ENCODE measurements at regions not wholly inside any gene's neighbourhood (a gene's known extent, or its start where the extent isn't known, plus 50 kb on each side); places are given as distances from the start of the nearest gene placed in this dataset.

DNA sequence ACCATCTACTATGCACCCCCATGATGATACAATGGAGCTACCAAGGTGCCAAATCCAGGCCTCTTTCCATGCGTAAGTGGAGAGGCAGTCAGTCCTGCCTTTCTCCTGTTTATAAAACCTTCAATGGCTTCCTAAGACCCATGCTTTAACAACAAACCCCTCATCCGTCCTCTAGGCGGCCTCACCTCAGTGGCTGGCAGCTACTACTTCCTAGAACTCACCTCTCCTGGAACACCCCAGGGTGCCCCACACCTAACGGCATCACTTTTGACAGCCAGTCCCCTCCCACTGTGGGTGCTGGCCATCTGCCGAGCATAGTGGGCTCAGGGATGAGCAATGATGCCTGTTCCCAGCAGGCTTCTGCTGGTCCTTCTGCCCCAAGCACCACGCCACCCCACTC lies 80.0 kb upstream of the TAB2 start:
- Histone ChIP-seq H3K36me3 (ENCODE audit: low read depth) (no peaks in the 10 kb centered on the region), H3K9me3 (ENCODE audit: low read depth) (no peaks in the 10 kb centered on the region), H4K20me1 (ENCODE audit: insufficient read depth) (no peaks in the 10 kb centered on the region), H3K79me2 (ENCODE audit: insufficient read depth) (no peaks in the 10 kb centered on the region), H3F3A (ENCODE audit: insufficient read depth) (peaks cover 23% of the 10 kb centered on the region), H3K4me2 (ENCODE audit: unreplicated experiment) (no peak overlapping the region), H2AFZ (no peak overlapping the region), H3K27me3 (replicated peaks; ENCODE audit: insufficient read depth) (0 out of 2 replicates have a peak, but pooled peaks cover 10% of the 10 kb centered on the region), H3K9ac (no peak overlapping the region), H3K4me3 (no peak overlapping the region), H3K9me2 (ENCODE audit: insufficient read depth) (no peaks in the 10 kb centered on the region), H3K27ac (no peak overlapping the region), H3K4me1 (ENCODE audit: insufficient read depth) (peaks cover 25% of the 10 kb centered on the region)
- WGBS, 2 experiments (ENCODE audit: low coverage in 1 of 2, low lambda C conversion rate in 2 of 2, missing lambda C conversion rate in 2 of 2), result 75 to 76% methylated on average over 6 of the region's 6 CpGs
- in situ Hi-C loops (cut with MboI), result no loop called here
- TF ChIP-seq EZH2 (IDR thresholded peaks at IDR 0.05; ENCODE audit: insufficient read depth, poor library complexity, severe bottlenecking), result no peak
- TF ChIP-seq EZH2phosphoT487 (IDR thresholded peaks at IDR 0.05; ENCODE audit: insufficient read depth, low read depth), result no peak
- DNase-seq, result no peak

DNA sequence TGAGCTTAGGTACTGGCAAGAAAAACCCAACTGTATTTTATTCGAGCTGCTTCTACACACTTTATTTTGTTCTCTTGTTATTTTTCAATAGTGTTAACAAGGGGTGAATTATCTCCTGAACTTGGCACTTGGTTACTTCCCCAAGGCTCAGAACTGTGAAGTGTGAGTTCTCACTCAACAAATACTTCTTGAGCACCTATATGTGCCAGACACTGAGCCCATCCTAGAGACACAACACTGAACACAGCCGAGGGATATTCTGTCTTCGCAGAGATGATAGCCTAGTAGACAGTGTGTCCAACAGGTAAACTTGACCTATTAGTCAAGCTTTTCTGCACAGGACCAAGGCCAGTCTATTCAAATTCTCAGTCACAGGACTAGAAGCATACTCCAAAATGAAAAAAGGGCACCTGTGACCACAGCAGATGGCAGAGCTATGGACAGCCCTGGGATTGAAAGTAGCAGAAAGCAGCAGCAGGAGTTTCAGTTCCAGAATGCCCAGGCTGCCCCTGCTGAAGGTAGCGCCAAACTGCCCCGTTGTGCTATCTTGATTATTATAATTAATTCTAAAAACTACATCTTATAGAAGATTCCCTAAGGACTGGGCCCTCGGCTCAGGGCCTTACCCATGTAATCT lies 77.8 kb upstream of the TAB2 start:
- Histone ChIP-seq H3F3A (ENCODE audit: insufficient read depth) (peaks cover 4% of the 10 kb centered on the region; the same call in 1 of the 2 replicates), H3K27me3 (replicated peaks; ENCODE audit: insufficient read depth) (peaks cover 21% of the 10 kb centered on the region; the same call in 1 of the 2 replicates), H4K20me1 (ENCODE audit: insufficient read depth) (no peaks in the 10 kb centered on the region), H3K79me2 (ENCODE audit: insufficient read depth) (no peaks in the 10 kb centered on the region), H3K4me1 (ENCODE audit: insufficient read depth) (peaks cover 3% of the 10 kb centered on the region), H3K27ac (no peak overlapping the region), H3K4me3 (no peak overlapping the region), H3K4me2 (ENCODE audit: unreplicated experiment) (no peak overlapping the region), H3K36me3 (ENCODE audit: low read depth) (no peaks in the 10 kb centered on the region), H2AFZ (no peak overlapping the region), H3K9ac (no peak overlapping the region), H3K9me2 (ENCODE audit: insufficient read depth) (no peaks in the 10 kb centered on the region), H3K9me3 (ENCODE audit: low read depth) (no peaks in the 10 kb centered on the region)
- DNase-seq, result no peak
- in situ Hi-C loops (cut with MboI), result no loop called here
- WGBS, 2 experiments (ENCODE audit: low coverage in 1 of 2, low lambda C conversion rate in 2 of 2, missing lambda C conversion rate in 2 of 2), result 80 to 82% methylated on average over 6 of the region's 6 CpGs
- TF ChIP-seq EZH2phosphoT487 (IDR thresholded peaks at IDR 0.05; ENCODE audit: insufficient read depth, low read depth) (no peak), EZH2 (IDR thresholded peaks at IDR 0.05; ENCODE audit: insufficient read depth, poor library complexity, severe bottlenecking) (no peak)

- no peak for TF ChIP-seq EZH2phosphoT487 (IDR thresholded peaks at IDR 0.05; ENCODE audit: insufficient read depth, low read depth)
- Histone ChIP-seq H2AFZ (no peak overlapping the region), H3F3A (ENCODE audit: insufficient read depth) (no peaks in the 10 kb centered on the region), H3K9me3 (ENCODE audit: low read depth) (no peaks in the 10 kb centered on the region), H4K20me1 (ENCODE audit: insufficient read depth) (no peaks in the 10 kb centered on the region), H3K4me3 (no peak overlapping the region), H3K27me3 (replicated peaks; ENCODE audit: insufficient read depth) (peaks cover 21% of the 10 kb centered on the region; the same call in 1 of the 2 replicates), H3K4me1 (ENCODE audit: insufficient read depth) (no peaks in the 10 kb centered on the region), H3K27ac (no peak overlapping the region), H3K79me2 (ENCODE audit: insufficient read depth) (no peaks in the 10 kb centered on the region), H3K4me2 (ENCODE audit: unreplicated experiment) (no peak overlapping the region), H3K36me3 (ENCODE audit: low read depth) (no peaks in the 10 kb centered on the region), H3K9ac (no peak overlapping the region), H3K9me2 (ENCODE audit: insufficient read depth) (no peaks in the 10 kb centered on the region)
- WGBS, 2 experiments (ENCODE audit: low coverage in 1 of 2, low lambda C conversion rate in 2 of 2, missing lambda C conversion rate in 2 of 2), result 92% methylated on average over 5 of the region's 5 CpGs
- in situ Hi-C loops (cut with MboI), result no loop called here
- DNase-seq, result no peak
These were observed 74.6 kb upstream of the TAB2 start for GRCh38 chr6:149242883-149243282.

GRCh38 chr6:149244105-149244504 lies 73.4 kb upstream of the TAB2 start:
- Histone ChIP-seq H3K27me3 (replicated peaks; ENCODE audit: insufficient read depth) (peaks cover 24% of the 10 kb centered on the region; the same call in 1 of the 2 replicates), H3F3A (ENCODE audit: insufficient read depth) (no peaks in the 10 kb centered on the region), H3K36me3 (ENCODE audit: low read depth) (no peaks in the 10 kb centered on the region), H3K9me3 (ENCODE audit: low read depth) (no peaks in the 10 kb centered on the region), H3K9me2 (ENCODE audit: insufficient read depth) (no peaks in the 10 kb centered on the region), H4K20me1 (ENCODE audit: insufficient read depth) (no peaks in the 10 kb centered on the region), H2AFZ (no peak overlapping the region), H3K4me2 (ENCODE audit: unreplicated experiment) (no peak overlapping the region), H3K27ac (no peak overlapping the region), H3K4me3 (no peak overlapping the region), H3K4me1 (ENCODE audit: insufficient read depth) (no peaks in the 10 kb centered on the region), H3K79me2 (ENCODE audit: insufficient read depth) (no peaks in the 10 kb centered on the region), H3K9ac (no peak overlapping the region)
- TF ChIP-seq EZH2 (IDR thresholded peaks at IDR 0.05; ENCODE audit: insufficient read depth, poor library complexity, severe bottlenecking), result no peak
- TF ChIP-seq EZH2phosphoT487 (IDR thresholded peaks at IDR 0.05; ENCODE audit: insufficient read depth, low read depth), result no peak
- no peak for DNase-seq
- WGBS, 2 experiments (ENCODE audit: low coverage in 1 of 2, low lambda C conversion rate in 2 of 2, missing lambda C conversion rate in 2 of 2), result 70 to 81% methylated on average over 7 of the region's 7 CpGs
- in situ Hi-C loops (cut with MboI), result no loop called here

All from GM23248 (cell line).